ENCODE measurements at regions not wholly inside any gene's neighbourhood (a gene's known extent, or its start where the extent isn't known, plus 50 kb on each side); places are given as distances from the start of the nearest gene placed in this dataset.

GRCh38 chr16:81185416-81185815 lies 53.1 kb upstream of the BCO1 start:
- H3K4me3 Mint-ChIP-seq = no peak overlapping the region

GRCh38 chr16:81181013-81181720 lies 57.3 kb upstream of the BCO1 start:
- no peak for DNase-seq
- CTCF ChIA-PET = no interaction called here
- no peak overlapping the region for H3K4me3 Mint-ChIP-seq
- H3K27ac Mint-ChIP-seq = no peak overlapping the region
- peaks cover 23% of the 10 kb centered on the region for H3K27me3 Mint-ChIP-seq
- no peaks in the 10 kb centered on the region for H3K36me3 Mint-ChIP-seq
- H3K4me1 Mint-ChIP-seq = no peaks in the 10 kb centered on the region
- no peaks in the 10 kb centered on the region for H3K9me3 Mint-ChIP-seq

More at GRCh38 chr16:81185416-81185815, 53.1 kb upstream of the BCO1 start:
- Mint-ChIP-seq H3K9me3 (no peaks in the 10 kb centered on the region), H3K27ac (no peak overlapping the region), H3K36me3 (no peaks in the 10 kb centered on the region), H3K27me3 (peaks cover 22% of the 10 kb centered on the region), H3K4me1 (no peaks in the 10 kb centered on the region)
- no peak for DNase-seq
- CTCF ChIA-PET = interaction anchor here (0.8 kb wide), 1 partner anchor 32 kb away, joined by 3 read pairs; no protein-coding TSS in a partner anchor

GRCh38 chr16:81180578-81180977 lies 57.9 kb upstream of the BCO1 start:
- no peak for DNase-seq
- CTCF ChIA-PET = no interaction called here
- peaks cover 23% of the 10 kb centered on the region for H3K27me3 Mint-ChIP-seq
- no peak overlapping the region for H3K27ac Mint-ChIP-seq
- no peaks in the 10 kb centered on the region for H3K36me3 Mint-ChIP-seq
- no peak overlapping the region for H3K4me3 Mint-ChIP-seq
- no peaks in the 10 kb centered on the region for H3K4me1 Mint-ChIP-seq
- H3K9me3 Mint-ChIP-seq = no peaks in the 10 kb centered on the region

- Mint-ChIP-seq H3K4me1 (no peaks in the 10 kb centered on the region), H3K36me3 (no peaks in the 10 kb centered on the region), H3K4me3 (no peak overlapping the region), H3K27ac (no peak overlapping the region), H3K9me3 (no peaks in the 10 kb centered on the region), H3K27me3 (peaks cover 18% of the 10 kb centered on the region)
- no peak for DNase-seq
- CTCF ChIA-PET = interaction anchor here (0.8 kb wide), 1 partner anchor 9 kb away, joined by 3 read pairs; no protein-coding TSS in a partner anchor
These were observed 59.3 kb upstream of the BCO1 start for GRCh38 chr16:81179219-81179618.

- Mint-ChIP-seq H3K4me3 (no peak overlapping the region), H3K9me3 (no peaks in the 10 kb centered on the region), H3K27me3 (peaks cover 8% of the 10 kb centered on the region), H3K27ac (no peak overlapping the region), H3K4me1 (no peaks in the 10 kb centered on the region), H3K36me3 (no peaks in the 10 kb centered on the region)
- no peak for DNase-seq
- CTCF ChIA-PET = no interaction called here
These were observed 63.1 kb upstream of the BCO1 start for GRCh38 chr16:81175325-81175891.

GRCh38 chr16:81174644-81175324 lies 63.7 kb upstream of the BCO1 start:
- CTCF ChIA-PET = no interaction called here
- no peaks in the 10 kb centered on the region for H3K9me3 Mint-ChIP-seq
- H3K27me3 Mint-ChIP-seq = peaks cover 7% of the 10 kb centered on the region
- H3K4me1 Mint-ChIP-seq = no peaks in the 10 kb centered on the region
- no peak for DNase-seq
- no peak overlapping the region for H3K27ac Mint-ChIP-seq
- no peak overlapping the region for H3K4me3 Mint-ChIP-seq
- no peaks in the 10 kb centered on the region for H3K36me3 Mint-ChIP-seq

- Mint-ChIP-seq H3K4me3 (no peak overlapping the region), H3K36me3 (no peaks in the 10 kb centered on the region), H3K27ac (no peak overlapping the region), H3K27me3 (no peaks in the 10 kb centered on the region), H3K4me1 (no peaks in the 10 kb centered on the region), H3K9me3 (no peaks in the 10 kb centered on the region)
- no peak for DNase-seq
- CTCF ChIA-PET = no interaction called here
These were observed 65.5 kb upstream of the BCO1 start for GRCh38 chr16:81172769-81173658.

GRCh38 chr16:81170824-81171223 lies 67.7 kb upstream of the BCO1 start:
- no peaks in the 10 kb centered on the region for H3K36me3 Mint-ChIP-seq
- H3K9me3 Mint-ChIP-seq = no peaks in the 10 kb centered on the region
- no peaks in the 10 kb centered on the region for H3K4me1 Mint-ChIP-seq
- DNase-seq = peak; percentile 24
- H3K4me3 Mint-ChIP-seq = no peak overlapping the region
- CTCF ChIA-PET = no interaction called here
- no peak overlapping the region for H3K27ac Mint-ChIP-seq
- no peaks in the 10 kb centered on the region for H3K27me3 Mint-ChIP-seq

GRCh38 chr16:81168406-81168805 lies 70.1 kb upstream of the BCO1 start:
- CTCF ChIA-PET = no interaction called here
- Mint-ChIP-seq H3K9me3 (no peaks in the 10 kb centered on the region), H3K27ac (no peak overlapping the region), H3K36me3 (no peaks in the 10 kb centered on the region), H3K27me3 (peaks cover 7% of the 10 kb centered on the region), H3K4me3 (no peak overlapping the region), H3K4me1 (no peaks in the 10 kb centered on the region)
- DNase-seq = no peak

GRCh38 chr16:81167851-81168250 lies 70.6 kb upstream of the BCO1 start:
- DNase-seq = no peak
- H3K9me3 Mint-ChIP-seq = no peaks in the 10 kb centered on the region
- H3K4me3 Mint-ChIP-seq = no peak overlapping the region
- H3K27ac Mint-ChIP-seq = no peak overlapping the region
- no peaks in the 10 kb centered on the region for H3K36me3 Mint-ChIP-seq
- CTCF ChIA-PET = no interaction called here
- H3K4me1 Mint-ChIP-seq = no peaks in the 10 kb centered on the region
- peaks cover 7% of the 10 kb centered on the region for H3K27me3 Mint-ChIP-seq

- Mint-ChIP-seq H3K4me3 (no peak overlapping the region), H3K4me1 (no peaks in the 10 kb centered on the region), H3K27me3 (peaks cover 7% of the 10 kb centered on the region), H3K27ac (no peak overlapping the region), H3K36me3 (no peaks in the 10 kb centered on the region), H3K9me3 (no peaks in the 10 kb centered on the region)
- no peak for DNase-seq
- CTCF ChIA-PET = no interaction called here
These were observed 70.5 kb upstream of the GCSH start for GRCh38 chr16:81166417-81167300.

GRCh38 chr16:81165411-81166097 lies 69.4 kb upstream of the GCSH start:
- Mint-ChIP-seq H3K4me3 (no peak overlapping the region), H3K4me1 (no peaks in the 10 kb centered on the region), H3K36me3 (no peaks in the 10 kb centered on the region), H3K9me3 (no peaks in the 10 kb centered on the region), H3K27me3 (peaks cover 7% of the 10 kb centered on the region), H3K27ac (no peak overlapping the region)
- no peak for DNase-seq
- CTCF ChIA-PET = no interaction called here

- H3K27ac Mint-ChIP-seq = no peak overlapping the region
- CTCF ChIA-PET = no interaction called here
- H3K4me1 Mint-ChIP-seq = no peaks in the 10 kb centered on the region
- DNase-seq = no peak
- no peaks in the 10 kb centered on the region for H3K9me3 Mint-ChIP-seq
- no peak overlapping the region for H3K4me3 Mint-ChIP-seq
- H3K27me3 Mint-ChIP-seq = peaks cover 7% of the 10 kb centered on the region
- H3K36me3 Mint-ChIP-seq = no peaks in the 10 kb centered on the region
These were observed 68.8 kb upstream of the GCSH start for GRCh38 chr16:81164958-81165357.
